SU-DHL-6 (cell line): ENCODE measurements at regions not wholly inside any gene's neighbourhood (a gene's known extent, or its start where the extent isn't known, plus 50 kb on each side); places are given as distances from the start of the nearest gene placed in this dataset.
A peak's percentile ranks its signal among the peaks of the same experiment; 100 is the strongest.

Source experiments
- H2AFZ ChIP-seq: fragments of 200-600 bp; sonication (generic); 2 replicates; pipeline ENCODE4 v1.6.1; 2014; ENCODE audit warnings: low read depth, mild to moderate bottlenecking, moderate library complexity, mixed read lengths, antibody characterized with exemption, low read length; ENCODE audit not compliant: severe bottlenecking
- H3F3A ChIP-seq: fragments of 200-600 bp; shearing (Covaris generic); 2 replicates; pipeline ENCODE4 v1.6.0; 2016; ENCODE audit warnings: antibody characterized with exemption, mild to moderate bottlenecking; ENCODE audit not compliant: insufficient read depth
- H3K27ac ChIP-seq: fragments of 200-600 bp; sonication (generic); 2 replicates; pipeline ENCODE4 v1.5.1; 2016; ENCODE audit warnings: low read depth, mild to moderate bottlenecking, low read length, moderate library complexity, mixed read lengths
- H3K27me3 ChIP-seq: fragments of 200-600 bp; sonication (generic), shearing (Covaris generic); 2 replicates; pipeline ENCODE4 v1.6.0; 2014; ENCODE audit warnings: mild to moderate bottlenecking, low read length
- H3K36me3 ChIP-seq: fragments of 200-600 bp; sonication (generic); 2 replicates; pipeline ENCODE4 v1.6.1; 2014; ENCODE audit warnings: mild to moderate bottlenecking, low read length, mixed read lengths
- H3K4me2 ChIP-seq: fragments of 300-600, 200-600 bp; shearing (Covaris generic), sonication (generic); 2 replicates; pipeline ENCODE4 v1.6.0; 2014; ENCODE audit warnings: low read length, low read depth, mild to moderate bottlenecking; ENCODE audit not compliant: poor library complexity, severe bottlenecking
- H3K4me3 ChIP-seq: fragments of 200-600 bp; sonication (generic); 2 replicates; pipeline ENCODE4 v1.5.1; 2014; ENCODE audit warnings: antibody characterized with exemption, low read length, mild to moderate bottlenecking, mixed read lengths; ENCODE audit not compliant: insufficient read depth, poor library complexity, severe bottlenecking
- H3K79me2 ChIP-seq: fragments of 200-600 bp; sonication (generic); 2 replicates; pipeline ENCODE4 v1.6.1; 2014; ENCODE audit warnings: mild to moderate bottlenecking, low read length, moderate library complexity; ENCODE audit not compliant: insufficient read depth
- H3K9ac ChIP-seq: fragments of 200-600 bp; sonication (generic); 2 replicates; pipeline ENCODE4 v1.7.0; 2014; ENCODE audit warnings: mild to moderate bottlenecking, low read length
- H3K9me2 ChIP-seq: fragments of 200-600 bp; sonication (generic); replicated peaks from 2 replicates; pipeline ENCODE4 v1.6.1; 2014; ENCODE audit warnings: low read length; ENCODE audit not compliant: insufficient read depth
- H3K9me3 ChIP-seq: fragments of 200-600 bp; sonication (generic); 2 replicates; pipeline ENCODE4 v1.6.1; 2014; ENCODE audit warnings: low read length, mixed read lengths; ENCODE audit not compliant: insufficient read depth
- H4K20me1 ChIP-seq: fragments of 200-600 bp; sonication (generic); 2 replicates; pipeline ENCODE4 v1.6.1; 2014; ENCODE audit warnings: low read depth, mild to moderate bottlenecking, antibody characterized with exemption, low read length, moderate library complexity, mixed read lengths
- CTCF ChIP-seq: fragments of 200-600 bp; sonication (generic); IDR thresholded peaks from one replicate; pipeline ENCODE4 v1.5.1; 2017; ENCODE audit warnings: antibody characterized with exemption, mild to moderate bottlenecking, low read length, moderate library complexity; ENCODE audit not compliant: insufficient read depth, poor library complexity, severe bottlenecking
- EZH2phosphoT487 ChIP-seq: fragments of 200-600 bp; sonication (generic), shearing (Covaris generic); conservative IDR thresholded peaks from 2 replicates; pipeline ENCODE4 v1.6.1; 2018; ENCODE audit warnings: mild to moderate bottlenecking, antibody characterized with exemption, low read length, moderate library complexity, mixed read lengths

- no peak overlapping the region for H2AFZ ChIP-seq
- no peak overlapping the region for H3K27ac ChIP-seq
- peaks cover 6% of the 10 kb centered on the region; the same call in 1 of the 2 replicates for H3F3A ChIP-seq
- no peak overlapping the region for H3K4me2 ChIP-seq
- no peaks in the 10 kb centered on the region for H4K20me1 ChIP-seq
- TF ChIP-seq EZH2phosphoT487 (no peak), CTCF (no peak)
- no peak overlapping the region for H3K9ac ChIP-seq
- H3K4me3 ChIP-seq: no peak overlapping the region
- H3K36me3 ChIP-seq: no peaks in the 10 kb centered on the region
- no peaks in the 10 kb centered on the region for H3K9me2 ChIP-seq
- no peaks in the 10 kb centered on the region for H3K9me3 ChIP-seq
- no peaks in the 10 kb centered on the region for H3K27me3 ChIP-seq
- H3K79me2 ChIP-seq: no peaks in the 10 kb centered on the region
These were observed 158.2 kb downstream of the SREK1 start for GRCh38 chr5:66302344-66302743.

- H3K27me3 ChIP-seq: no peaks in the 10 kb centered on the region
- no peak overlapping the region for H2AFZ ChIP-seq
- H3K27ac ChIP-seq: no peak overlapping the region
- no peaks in the 10 kb centered on the region for H4K20me1 ChIP-seq
- H3K9me3 ChIP-seq: no peaks in the 10 kb centered on the region
- H3K36me3 ChIP-seq: no peaks in the 10 kb centered on the region
- H3K4me3 ChIP-seq: no peak overlapping the region
- H3K79me2 ChIP-seq: no peaks in the 10 kb centered on the region
- no peak overlapping the region for H3K9ac ChIP-seq
- H3K9me2 ChIP-seq: no peaks in the 10 kb centered on the region
- H3K4me2 ChIP-seq: no peak overlapping the region
- TF ChIP-seq EZH2phosphoT487 (no peak), CTCF (peak; percentile 94)
- H3F3A ChIP-seq: peaks cover 6% of the 10 kb centered on the region; the same call in 1 of the 2 replicates
These were observed 162.2 kb downstream of the SREK1 start for GRCh38 chr5:66306105-66306843.

- no peak for TF ChIP-seq CTCF
- no peak for TF ChIP-seq EZH2phosphoT487
- peaks cover 6% of the 10 kb centered on the region; the same call in 1 of the 2 replicates for H3F3A ChIP-seq
- no peaks in the 10 kb centered on the region for H4K20me1 ChIP-seq
- H3K27me3 ChIP-seq: no peaks in the 10 kb centered on the region
- H3K9ac ChIP-seq: no peak overlapping the region
- no peaks in the 10 kb centered on the region for H3K36me3 ChIP-seq
- no peaks in the 10 kb centered on the region for H3K9me3 ChIP-seq
- H3K4me3 ChIP-seq: no peak overlapping the region
- H3K9me2 ChIP-seq: no peaks in the 10 kb centered on the region
- H3K79me2 ChIP-seq: no peaks in the 10 kb centered on the region
- H2AFZ ChIP-seq: peak overlapping the region; percentile 3
- no peak overlapping the region for H3K27ac ChIP-seq
- no peak overlapping the region for H3K4me2 ChIP-seq
These were observed 162.8 kb downstream of the SREK1 start for GRCh38 chr5:66306844-66307315.
